NCI-H1436 (cell line): ENCODE measurements at regions not wholly inside any gene's neighbourhood (a gene's known extent, or its start where the extent isn't known, plus 50 kb on each side); places are given as distances from the start of the nearest gene placed in this dataset.

ENCODE experiments used
- DNase-seq: peaks from one replicate; lab custom pipeline; 2025; lab: John Stamatoyannopoulos, UW

- no peak for DNase-seq
Observed at GRCh38 chr12:128133321-128134073, 133.5 kb upstream of the TMEM132C start.

- DNase-seq = no peak
Observed at GRCh38 chr12:128137140-128137539, 129.8 kb upstream of the TMEM132C start.

DNA sequence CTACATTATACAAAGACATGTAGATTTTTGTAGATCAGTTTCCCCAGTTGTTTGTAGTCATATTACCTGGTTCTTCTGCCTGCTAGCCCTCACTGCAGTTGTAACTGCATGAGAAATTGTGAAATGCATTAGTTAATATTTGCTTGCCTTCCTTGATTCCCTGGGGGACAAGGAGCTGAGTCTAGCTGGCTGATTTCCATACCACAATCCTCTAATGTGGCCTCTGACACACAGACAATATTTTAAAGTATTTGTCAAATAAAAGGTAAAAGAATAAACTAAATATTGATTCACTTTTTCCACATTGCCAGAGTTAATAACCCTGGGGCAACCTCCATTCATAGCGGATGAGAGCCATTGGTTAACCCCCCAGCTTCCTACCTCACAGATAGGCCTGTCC lies 128.8 kb upstream of the TMEM132C start:
- DNase-seq = no peak

- no peak for DNase-seq
Observed at GRCh38 chr12:128140551-128140950, 126.4 kb upstream of the TMEM132C start.

DNA sequence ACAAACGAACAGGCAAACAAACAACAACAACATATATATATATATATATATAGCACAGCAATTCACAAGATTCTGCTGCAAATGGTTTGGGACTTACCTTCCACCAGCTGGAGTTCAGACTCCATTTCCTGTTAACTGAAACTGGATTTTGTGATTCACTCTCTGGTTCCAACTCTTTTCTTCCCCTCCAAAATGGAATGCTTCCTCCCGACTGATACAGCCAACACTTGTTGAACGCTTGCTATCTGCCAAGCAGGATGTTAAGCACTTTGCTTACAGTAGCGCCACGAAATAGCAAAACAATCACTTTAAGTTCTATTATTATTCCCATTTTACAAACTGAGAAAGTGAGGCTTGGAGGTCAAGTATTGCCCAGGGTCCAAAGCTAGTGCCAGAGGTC lies 116.0 kb upstream of the TMEM132C start:
- no peak for DNase-seq

DNA sequence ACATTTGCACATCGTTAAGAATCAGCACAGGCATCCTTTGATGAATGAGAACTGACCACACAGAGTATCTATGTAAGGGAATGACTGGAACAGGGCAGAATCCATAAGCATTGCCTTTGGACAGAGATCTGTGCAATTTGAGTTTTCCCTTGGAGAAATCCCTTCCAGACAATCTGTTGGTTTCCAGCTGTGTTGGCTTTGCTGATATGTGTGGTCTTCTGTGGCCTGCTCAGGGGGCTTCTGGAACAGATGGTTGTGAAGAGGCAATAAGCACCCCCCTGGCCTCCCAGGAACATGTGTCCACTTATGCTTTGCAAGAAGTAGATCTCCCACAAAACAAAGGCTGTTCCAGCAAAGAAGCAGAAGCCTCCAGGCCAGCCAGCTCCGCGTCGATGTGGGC lies 111.4 kb upstream of the TMEM132C start:
- DNase-seq = no peak

DNA sequence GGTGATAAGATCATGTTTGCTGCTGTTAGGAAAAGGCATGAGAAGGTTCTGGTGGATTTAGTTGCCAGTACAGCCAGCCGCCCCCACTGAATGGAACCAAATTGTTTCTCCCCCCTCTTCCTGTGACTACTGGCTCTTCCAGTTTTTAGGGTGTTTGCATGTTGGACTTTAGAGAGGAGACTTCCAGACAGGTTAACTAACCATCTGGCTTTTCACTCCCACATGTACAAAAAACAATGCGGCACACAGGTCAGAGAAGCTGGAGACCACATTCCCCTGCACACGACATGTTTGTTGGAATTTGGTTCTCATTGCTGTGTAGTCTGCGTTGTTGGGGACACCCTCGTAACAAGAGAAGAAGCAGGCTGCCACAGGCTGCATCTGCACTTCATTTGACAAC lies 103.9 kb upstream of the TMEM132C start:
- no peak for DNase-seq

DNA sequence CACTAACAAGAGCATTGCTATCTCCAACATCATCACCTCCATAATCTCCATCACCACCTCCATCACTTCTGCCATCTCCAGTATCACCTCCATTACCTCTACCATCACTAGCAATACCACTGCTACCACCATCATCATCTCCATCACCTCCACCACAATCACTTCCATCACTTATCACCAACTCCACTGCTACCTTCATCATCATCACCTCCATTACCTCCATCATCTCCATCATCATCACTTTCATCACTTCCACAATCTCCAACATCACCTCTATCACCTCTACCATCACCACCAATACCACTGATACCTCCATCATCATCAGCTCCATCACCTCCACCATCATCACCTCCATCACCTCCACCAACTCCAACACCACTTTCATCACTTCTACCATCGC lies 102.4 kb upstream of the TMEM132C start:
- DNase-seq = no peak

GRCh38 chr12:128165387-128165786 lies 101.6 kb upstream of the TMEM132C start:
- DNase-seq = no peak

- no peak for DNase-seq
Observed at GRCh38 chr12:128168273-128168672, 98.7 kb upstream of the TMEM132C start.

DNA sequence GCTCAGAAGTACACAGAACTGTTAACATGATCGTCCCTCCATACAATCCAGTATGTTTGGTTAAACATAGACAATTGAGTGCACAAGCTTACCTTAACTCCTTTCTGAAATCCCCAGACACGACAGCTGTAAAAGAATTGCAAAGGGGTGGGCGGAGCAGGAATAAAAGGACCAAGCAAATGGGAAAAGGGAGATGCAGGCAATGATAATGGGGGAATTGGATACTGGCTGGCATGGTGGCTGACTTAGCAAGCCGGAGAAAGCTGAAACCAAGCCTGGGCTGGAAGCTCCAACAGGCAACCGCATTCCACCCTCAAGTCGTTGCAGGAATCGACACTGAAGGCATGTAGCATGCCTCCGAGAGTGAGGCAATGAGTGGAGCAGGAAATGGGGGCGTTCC lies 96.8 kb upstream of the TMEM132C start:
- no peak for DNase-seq

DNA sequence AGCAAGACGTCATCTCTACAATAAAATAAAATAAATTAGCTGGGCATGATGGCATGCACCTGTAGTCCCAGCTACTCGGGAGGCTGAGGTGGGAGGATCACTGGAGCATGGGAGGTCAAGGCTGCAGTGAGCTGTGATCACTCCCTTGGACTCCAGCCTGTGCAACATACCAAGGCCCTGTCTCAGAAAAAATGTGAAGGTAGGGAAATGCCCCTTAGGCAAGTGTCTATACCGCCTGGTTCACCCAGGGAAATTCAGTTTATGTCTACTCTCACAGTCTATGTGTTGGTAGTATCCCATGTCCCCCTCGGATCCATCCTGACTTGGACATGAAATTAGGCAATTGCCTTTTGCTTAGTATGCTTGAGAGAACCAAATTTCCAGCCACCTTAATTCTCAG lies 88.4 kb upstream of the TMEM132C start:
- no peak for DNase-seq

- no peak for DNase-seq
Observed at GRCh38 chr12:128178966-128179365, 88.0 kb upstream of the TMEM132C start.

- no peak for DNase-seq
Observed at GRCh38 chr12:128180166-128180565, 86.8 kb upstream of the TMEM132C start.

DNA sequence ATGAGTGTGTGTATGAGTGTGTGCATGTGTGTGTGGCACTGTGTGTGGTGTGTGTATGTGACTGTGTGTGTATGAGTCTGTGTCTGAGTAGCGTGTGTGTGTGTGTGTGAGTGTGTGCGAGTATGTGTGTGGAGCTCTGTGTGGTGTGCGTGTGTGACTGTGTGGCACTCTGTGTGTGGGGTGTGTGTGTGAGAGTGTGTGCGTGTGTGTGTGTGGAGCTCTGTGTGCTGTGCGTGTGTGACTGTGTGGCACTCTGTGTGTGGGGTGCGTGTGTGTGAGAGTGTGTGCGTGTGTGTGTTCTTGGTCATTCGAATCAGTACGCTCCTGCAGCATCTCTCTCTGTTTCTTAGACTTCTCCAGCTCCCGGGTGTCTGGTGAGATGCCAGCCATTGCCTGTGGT lies 76.9 kb upstream of the TMEM132C start:
- DNase-seq = no peak

DNA sequence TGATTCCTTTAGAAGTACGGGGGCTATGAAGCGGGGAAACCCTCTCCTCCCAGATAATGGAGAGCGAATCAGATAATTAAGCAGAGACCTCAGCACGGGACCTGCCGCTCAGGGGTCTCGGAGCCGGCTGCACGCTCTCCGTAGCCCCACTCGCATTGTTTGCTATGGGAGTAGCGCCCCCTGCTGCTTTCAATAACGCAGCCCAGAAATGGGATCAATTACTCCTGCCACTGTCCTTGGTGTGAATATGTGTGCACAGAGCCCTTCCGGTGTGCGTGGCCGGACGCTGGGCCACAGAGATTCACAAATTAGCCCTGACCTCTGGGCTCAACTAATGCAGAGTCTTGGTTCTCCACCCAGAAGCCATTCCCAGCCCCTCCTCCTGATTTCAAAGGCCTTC lies 76.4 kb upstream of the TMEM132C start:
- no peak for DNase-seq

DNA sequence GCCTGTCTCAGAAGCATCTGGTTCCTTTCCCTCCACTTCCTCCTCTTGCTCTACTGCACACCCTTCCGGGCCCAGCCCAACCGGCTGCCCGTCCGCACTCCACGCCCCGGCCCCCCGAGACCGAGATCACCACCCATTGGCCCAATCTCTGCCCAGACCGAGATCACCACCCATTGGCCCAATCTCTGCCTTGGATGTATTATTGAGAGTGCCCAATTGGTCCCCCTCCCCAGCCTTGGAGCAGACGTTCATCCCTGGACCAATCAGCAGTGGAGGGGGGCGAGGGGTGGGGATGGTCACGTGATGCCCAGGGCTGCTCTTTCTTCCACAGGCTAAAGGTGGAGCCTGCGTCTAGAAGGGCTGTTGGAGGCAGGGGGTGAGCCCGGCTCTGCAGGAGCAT lies 75.6 kb upstream of the TMEM132C start:
- no peak for DNase-seq

GRCh38 chr12:128204711-128205110 lies 62.3 kb upstream of the TMEM132C start:
- no peak for DNase-seq

- DNase-seq = no peak
Observed at GRCh38 chr12:128205145-128205544, 61.8 kb upstream of the TMEM132C start.

DNA sequence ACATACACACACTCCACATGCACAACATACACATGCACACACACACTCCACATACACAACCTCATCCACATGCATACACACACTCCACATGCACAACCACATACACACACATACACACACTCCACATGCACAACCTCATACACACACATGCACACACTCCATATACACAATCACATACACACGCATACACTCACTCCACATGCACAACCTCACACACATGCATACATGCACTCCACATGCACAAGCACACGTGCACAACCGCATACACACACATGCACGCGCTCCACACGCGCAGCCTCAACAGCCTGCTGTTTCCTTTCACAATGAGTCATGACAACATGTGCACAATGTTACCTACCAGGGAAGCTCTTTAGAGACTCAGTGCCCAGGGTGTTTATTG lies 61.2 kb upstream of the TMEM132C start:
- DNase-seq = no peak
